GM06990 (cell line): ENCODE measurements at regions not wholly inside any gene's neighbourhood (a gene's known extent, or its start where the extent isn't known, plus 50 kb on each side); places are given as distances from the start of the nearest gene placed in this dataset.
"Not testable (repeated sequence)": the region's sequence is repeated elsewhere in the genome, so short reads cannot be mapped to it uniquely, and the experiment has no call there.

ENCODE experiments used
- DNase-seq: peaks from one replicate; pipeline ENCODE4 v3.0.0-alpha.2; 2011; ENCODE audit not compliant: insufficient read length; ENCODE audit errors: extremely low read depth
- H3K27me3 ChIP-seq: replicated peaks from 2 replicates; pipeline ENCODE4 v1.6.0; 2011; ENCODE audit warnings: low read length; ENCODE audit not compliant: control insufficient read depth, insufficient read depth
- H3K36me3 ChIP-seq: 2 replicates; pipeline ENCODE4 v1.5.1; 2011; ENCODE audit warnings: low read length; ENCODE audit not compliant: control insufficient read depth, insufficient read depth
- H3K4me3 ChIP-seq: replicated peaks from 2 replicates; pipeline ENCODE4 v1.5.1; 2011; ENCODE audit warnings: low read depth, mild to moderate bottlenecking, control low read depth, low read length
- CTCF ChIP-seq: IDR thresholded peaks from 2 replicates; pipeline ENCODE4 v1.5.1; 2011; ENCODE audit warnings: low read length, control low read depth, mild to moderate bottlenecking, inconsistent platforms; ENCODE audit not compliant: insufficient read depth, poor library complexity, severe bottlenecking

DNA sequence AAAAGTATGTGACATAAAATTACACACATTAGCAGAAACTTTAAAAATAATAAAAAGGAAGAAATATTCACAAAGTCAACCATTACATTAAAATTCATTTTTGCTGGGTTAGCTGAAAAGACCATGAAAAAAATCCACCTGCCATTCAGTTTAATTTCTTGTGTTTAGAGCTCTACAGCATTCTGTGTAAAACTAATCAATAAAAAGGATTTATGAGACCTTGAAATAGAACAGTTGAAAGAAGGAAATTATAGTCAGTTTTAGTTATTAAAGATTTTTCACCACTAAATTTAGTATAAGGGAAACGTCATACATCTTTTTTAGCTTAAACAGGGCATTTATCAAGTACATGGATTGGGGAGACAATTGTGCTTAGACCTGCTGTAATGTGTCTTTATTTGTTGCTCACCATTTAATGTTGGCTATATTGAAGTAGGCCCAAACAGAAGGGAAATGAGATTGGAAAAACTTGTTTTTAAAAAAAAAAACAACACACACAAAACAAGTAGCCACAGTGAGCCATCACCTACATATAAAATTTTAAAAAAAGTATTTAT, 438.7 kb upstream of the POU3F2 start:
- DNase-seq: no peak
- Histone ChIP-seq H3K4me3 (no peak overlapping the region), H3K27me3 (no peaks in the 10 kb centered on the region), H3K36me3 (no peaks in the 10 kb centered on the region)
- no peak for TF ChIP-seq CTCF

DNA sequence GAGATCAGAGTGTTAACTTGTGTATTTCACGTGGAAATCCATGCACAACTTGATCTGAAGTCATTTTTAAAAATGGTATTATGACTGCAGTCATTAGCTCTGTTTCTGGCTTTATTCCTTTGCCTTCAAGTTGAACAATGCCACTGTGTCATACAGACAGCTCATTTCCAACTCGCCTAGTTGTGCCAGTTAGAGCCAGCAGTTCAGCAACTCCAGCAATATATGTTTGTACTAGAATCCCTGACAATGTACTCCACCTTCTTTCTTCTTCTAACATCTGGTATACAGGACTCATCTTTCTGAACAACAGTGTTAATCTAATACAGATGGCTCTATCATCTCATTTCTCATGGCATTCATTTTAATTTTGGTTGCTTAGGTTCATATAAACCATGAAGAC, 418.3 kb upstream of the POU3F2 start:
- no peak for DNase-seq
- Histone ChIP-seq H3K36me3 (no peaks in the 10 kb centered on the region), H3K4me3 (no peak overlapping the region), H3K27me3 (no peaks in the 10 kb centered on the region)
- TF ChIP-seq CTCF: no peak

DNA sequence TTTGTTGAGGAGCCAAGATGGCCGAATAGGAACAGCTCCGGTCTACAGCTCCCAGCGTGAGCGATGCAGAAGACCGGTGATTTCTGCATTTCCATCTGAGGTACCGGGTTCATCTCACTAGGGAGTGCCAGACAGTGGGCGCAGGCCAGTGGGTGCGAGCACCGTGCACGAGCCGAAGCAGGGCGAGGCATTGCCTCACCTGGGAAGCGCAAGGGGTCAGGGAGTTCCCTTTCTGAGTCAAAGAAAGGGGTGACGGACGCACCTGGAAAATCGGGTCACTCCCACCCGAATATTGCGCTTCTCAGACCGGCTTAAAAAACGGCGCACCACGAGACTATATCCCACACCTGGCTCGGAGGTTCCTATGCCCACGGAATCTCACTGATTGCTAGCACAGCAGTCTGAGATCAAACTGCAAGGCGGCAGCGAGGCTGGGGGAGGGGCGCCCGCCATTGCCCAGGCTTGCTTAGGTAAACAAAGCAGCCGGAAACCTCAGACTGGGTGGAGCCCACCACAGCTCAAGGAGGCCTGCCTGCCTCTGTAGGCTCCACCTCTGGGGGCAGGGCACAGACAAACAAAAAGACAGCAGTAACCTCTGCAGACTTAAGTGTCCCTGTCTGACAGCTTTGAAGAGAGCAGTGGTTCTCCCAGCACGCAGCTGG, 417.7 kb upstream of the POU3F2 start:
- H3K27me3 ChIP-seq, H3K36me3 ChIP-seq, H3K4me3 ChIP-seq, DNase-seq: not testable (repeated sequence)

GRCh38 chr6:98433325-98434056, 400.9 kb upstream of the POU3F2 start:
- no peaks in the 10 kb centered on the region for H3K36me3 ChIP-seq
- no peak overlapping the region for H3K4me3 ChIP-seq
- DNase-seq: peak; percentile 30
- H3K27me3 ChIP-seq: no peaks in the 10 kb centered on the region
- no peak for TF ChIP-seq CTCF

DNA sequence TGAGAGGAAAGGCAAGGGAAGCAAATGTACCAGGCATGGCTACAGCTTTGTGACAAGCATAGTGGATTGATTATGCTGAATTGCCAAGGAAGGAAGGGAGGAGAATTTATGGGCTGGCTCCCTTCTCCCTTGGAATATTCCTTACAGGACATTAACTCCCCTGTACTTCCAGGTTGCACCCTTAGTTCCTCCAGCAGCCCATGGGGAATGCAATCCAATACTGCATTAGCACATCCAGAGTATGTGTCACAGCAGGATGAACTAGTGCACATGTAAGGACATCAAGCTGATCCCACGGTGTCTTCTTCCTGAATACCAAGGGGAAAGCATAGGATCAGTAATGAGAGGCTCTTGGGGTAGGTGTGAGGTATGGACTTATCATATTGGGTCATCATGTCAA, 390.7 kb upstream of the POU3F2 start:
- no peaks in the 10 kb centered on the region for H3K36me3 ChIP-seq
- H3K27me3 ChIP-seq: no peaks in the 10 kb centered on the region
- no peak overlapping the region for H3K4me3 ChIP-seq
- no peak for TF ChIP-seq CTCF
- no peak for DNase-seq

DNA sequence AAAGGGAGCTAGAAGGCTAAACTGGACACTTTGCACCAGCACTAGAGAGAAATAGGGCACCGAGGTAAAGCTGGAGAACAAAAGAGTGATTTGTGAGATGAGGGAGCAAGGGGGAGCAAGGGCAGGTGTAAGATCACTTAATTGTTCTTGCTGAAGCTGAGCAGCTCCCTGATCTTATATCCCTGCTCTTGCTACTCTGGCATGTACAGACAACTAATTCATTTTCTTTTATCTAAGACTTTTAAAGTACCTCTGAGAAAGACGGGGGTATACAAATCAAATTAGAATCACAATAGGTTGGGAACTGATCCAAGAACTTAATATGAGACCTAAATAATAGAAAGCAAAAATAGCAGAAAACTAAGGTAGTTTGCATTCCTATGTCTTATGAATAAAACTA, 381.7 kb upstream of the POU3F2 start:
- no peak for TF ChIP-seq CTCF
- Histone ChIP-seq H3K36me3 (no peaks in the 10 kb centered on the region), H3K27me3 (no peaks in the 10 kb centered on the region), H3K4me3 (no peak overlapping the region)
- no peak for DNase-seq
